Colonic mucosa (tissue), 4 donors: ENCODE measurements at regions not wholly inside any gene's neighbourhood (a gene's known extent, or its start where the extent isn't known, plus 50 kb on each side); places are given as distances from the start of the nearest gene placed in this dataset.
A peak's percentile ranks its signal among the peaks of the same experiment; 100 is the strongest.
"Not testable (repeated sequence)": the region's sequence is repeated elsewhere in the genome, so short reads cannot be mapped to it uniquely, and the experiment has no call there.

Experiments
- DNase-seq: peaks from one replicate; pipeline ENCODE4 v3.0.0-alpha.2; 2020
- H3K27ac ChIP-seq: fragments of 200-600 bp; one replicate; pipeline ENCODE4 v1.8.0; 2021
- H3K27me3 ChIP-seq: fragments of 200-600 bp; one replicate; pipeline ENCODE4 v1.8.0; 2021
- H3K36me3 ChIP-seq: fragments of 200-600 bp; one replicate; pipeline ENCODE4 v1.8.0; 2021
- H3K4me1 ChIP-seq: fragments of 200-600 bp; one replicate; pipeline ENCODE4 v1.8.0; 2021; ENCODE audit warnings: mild to moderate bottlenecking
- H3K4me3 ChIP-seq: fragments of 200-600 bp; one replicate; pipeline ENCODE4 v1.8.0; 2021
- H3K9ac ChIP-seq, 2 donors: one replicate each; pipeline ENCODE4 v1.7.0; 2013; ENCODE audit warnings: control low read depth in 2 of 2, low read depth in 2 of 2, low read length in 2 of 2
- H3K9me3 ChIP-seq: fragments of 200-600 bp; one replicate; pipeline ENCODE4 v1.8.0; 2021
- CTCF ChIP-seq: fragments of 200-600 bp; IDR thresholded peaks from one replicate; pipeline ENCODE4 v1.8.0; 2022; ENCODE audit warnings: antibody characterized with exemption, mild to moderate bottlenecking
- intact Hi-C: fragments of 100-400 bp; cut with DNase I; formaldehyde crosslinking; loops from one replicate; pipeline ENCODE4 v1.14.1; 2022
- donor health status: healthy.
- donor health status: DM: no; HTN: no; CAD: no.
- donor health status: DM: no; HTN: no; CAD: no.

- intact Hi-C loops: no loop called here
- no peaks in the 10 kb centered on the region for H3K9me3 ChIP-seq
- H3K27ac ChIP-seq: no peak overlapping the region
- H3K36me3 ChIP-seq: no peaks in the 10 kb centered on the region
- DNase-seq: no peak
- H3K4me3 ChIP-seq: no peak overlapping the region
- no peak for TF ChIP-seq CTCF
- no peaks in the 10 kb centered on the region for H3K4me1 ChIP-seq
- no peaks in the 10 kb centered on the region for H3K27me3 ChIP-seq
- no peak overlapping the region for H3K9ac ChIP-seq
These were observed 110.4 kb upstream of the DYNAP start for GRCh38 chr18:54480616-54481015.

- H3K27me3 ChIP-seq, H3K9ac ChIP-seq, H3K27ac ChIP-seq, DNase-seq, H3K4me1 ChIP-seq, H3K9me3 ChIP-seq, H3K36me3 ChIP-seq, intact Hi-C loops, H3K4me3 ChIP-seq: not testable (repeated sequence)
These were observed 88.6 kb upstream of the DYNAP start for GRCh38 chr18:54502451-54502850.

GRCh38 chr18:54503131-54503894 is 87.7 kb upstream of the DYNAP start:
- intact Hi-C loops: no loop called here
- H3K9ac ChIP-seq: no peak overlapping the region
- peaks cover 4% of the 10 kb centered on the region for H3K4me1 ChIP-seq
- no peak for TF ChIP-seq CTCF
- no peaks in the 10 kb centered on the region for H3K9me3 ChIP-seq
- H3K27me3 ChIP-seq: no peaks in the 10 kb centered on the region
- no peak overlapping the region for H3K4me3 ChIP-seq
- no peak for DNase-seq
- H3K36me3 ChIP-seq: no peaks in the 10 kb centered on the region
- no peak overlapping the region for H3K27ac ChIP-seq

- H3K36me3 ChIP-seq: no peaks in the 10 kb centered on the region
- H3K4me3 ChIP-seq: no peak overlapping the region
- H3K9ac ChIP-seq: peak overlapping the region; percentile 14 to 23
- H3K27ac ChIP-seq: peak overlapping the region; percentile 52
- no peaks in the 10 kb centered on the region for H3K27me3 ChIP-seq
- peak; percentile 22 for DNase-seq
- TF ChIP-seq CTCF: no peak
- intact Hi-C loops: no loop called here
- H3K9me3 ChIP-seq: no peaks in the 10 kb centered on the region
- H3K4me1 ChIP-seq: peaks cover 4% of the 10 kb centered on the region
These were observed 84.4 kb upstream of the DYNAP start for GRCh38 chr18:54506516-54507261.

GRCh38 chr18:54509793-54510192 is 81.3 kb upstream of the DYNAP start:
- Histone ChIP-seq H3K9me3 (no peaks in the 10 kb centered on the region), H3K27ac (no peak overlapping the region), H3K4me3 (no peak overlapping the region), H3K4me1 (peaks cover 4% of the 10 kb centered on the region), H3K9ac (no peak overlapping the region), H3K36me3 (no peaks in the 10 kb centered on the region), H3K27me3 (no peaks in the 10 kb centered on the region)
- intact Hi-C loops: no loop called here
- no peak for TF ChIP-seq CTCF
- no peak for DNase-seq

GRCh38 chr18:54515149-54515548 is 75.9 kb upstream of the DYNAP start:
- TF ChIP-seq CTCF: no peak
- Histone ChIP-seq H3K9me3 (no peaks in the 10 kb centered on the region), H3K27me3 (no peaks in the 10 kb centered on the region), H3K36me3 (no peaks in the 10 kb centered on the region), H3K4me3 (no peak overlapping the region), H3K9ac (no peak overlapping the region), H3K4me1 (no peaks in the 10 kb centered on the region), H3K27ac (no peak overlapping the region)
- intact Hi-C loops: no loop called here
- no peak for DNase-seq
